Fibroblast of mammary gland (primary cell): ENCODE measurements at regions not wholly inside any gene's neighbourhood (a gene's known extent, or its start where the extent isn't known, plus 50 kb on each side); places are given as distances from the start of the nearest gene placed in this dataset.

Experiments
- DNase-seq: peaks from one replicate; pipeline ENCODE4 v3.0.0-alpha.2; 2010; ENCODE audit warnings: low read depth
- H3K4me3 ChIP-seq: 2 replicates; pipeline ENCODE4 v1.5.1; 2011; ENCODE audit warnings: low read depth, mild to moderate bottlenecking, low read length, moderate library complexity; ENCODE audit not compliant: control insufficient read depth
- TF ChIP-seq, protein P1 (sequence below): conservative IDR thresholded peaks from 2 replicates; pipeline ENCODE4 v1.5.1; 2011; ENCODE audit warnings: low read depth, low read length, inconsistent platforms; ENCODE audit not compliant: control insufficient read depth, insufficient read depth

DNA sequence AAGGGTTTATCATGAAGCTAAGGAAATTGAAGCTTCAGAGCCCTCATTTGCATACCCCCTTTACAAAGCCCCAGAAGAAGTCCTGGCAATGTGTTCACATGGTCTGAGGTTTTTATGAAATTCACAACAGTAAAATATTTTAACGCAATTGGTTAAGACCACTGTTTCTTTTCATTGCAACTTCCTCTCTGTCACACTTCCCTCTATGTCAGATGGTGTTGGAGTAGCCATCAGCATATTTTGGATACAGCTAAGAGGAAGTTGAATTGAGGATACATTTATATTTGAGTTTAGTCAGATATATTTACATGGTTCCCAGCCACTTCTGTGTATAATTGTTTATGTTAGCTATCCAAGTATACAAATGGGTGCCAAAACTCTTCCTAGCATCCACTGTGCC lies 170.0 kb downstream of the TXNL1 start:
- DNase-seq: no peak
- H3K4me3 ChIP-seq: no peak overlapping the region
- TF ChIP-seq, protein P1, sequence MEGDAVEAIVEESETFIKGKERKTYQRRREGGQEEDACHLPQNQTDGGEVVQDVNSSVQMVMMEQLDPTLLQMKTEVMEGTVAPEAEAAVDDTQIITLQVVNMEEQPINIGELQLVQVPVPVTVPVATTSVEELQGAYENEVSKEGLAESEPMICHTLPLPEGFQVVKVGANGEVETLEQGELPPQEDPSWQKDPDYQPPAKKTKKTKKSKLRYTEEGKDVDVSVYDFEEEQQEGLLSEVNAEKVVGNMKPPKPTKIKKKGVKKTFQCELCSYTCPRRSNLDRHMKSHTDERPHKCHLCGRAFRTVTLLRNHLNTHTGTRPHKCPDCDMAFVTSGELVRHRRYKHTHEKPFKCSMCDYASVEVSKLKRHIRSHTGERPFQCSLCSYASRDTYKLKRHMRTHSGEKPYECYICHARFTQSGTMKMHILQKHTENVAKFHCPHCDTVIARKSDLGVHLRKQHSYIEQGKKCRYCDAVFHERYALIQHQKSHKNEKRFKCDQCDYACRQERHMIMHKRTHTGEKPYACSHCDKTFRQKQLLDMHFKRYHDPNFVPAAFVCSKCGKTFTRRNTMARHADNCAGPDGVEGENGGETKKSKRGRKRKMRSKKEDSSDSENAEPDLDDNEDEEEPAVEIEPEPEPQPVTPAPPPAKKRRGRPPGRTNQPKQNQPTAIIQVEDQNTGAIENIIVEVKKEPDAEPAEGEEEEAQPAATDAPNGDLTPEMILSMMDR: no peak

GRCh38 chr18:56462276-56462675 lies 176.1 kb downstream of the TXNL1 start:
- peak; percentile 25 for DNase-seq
- TF ChIP-seq, protein P1: no peak
- no peak overlapping the region for H3K4me3 ChIP-seq

DNA sequence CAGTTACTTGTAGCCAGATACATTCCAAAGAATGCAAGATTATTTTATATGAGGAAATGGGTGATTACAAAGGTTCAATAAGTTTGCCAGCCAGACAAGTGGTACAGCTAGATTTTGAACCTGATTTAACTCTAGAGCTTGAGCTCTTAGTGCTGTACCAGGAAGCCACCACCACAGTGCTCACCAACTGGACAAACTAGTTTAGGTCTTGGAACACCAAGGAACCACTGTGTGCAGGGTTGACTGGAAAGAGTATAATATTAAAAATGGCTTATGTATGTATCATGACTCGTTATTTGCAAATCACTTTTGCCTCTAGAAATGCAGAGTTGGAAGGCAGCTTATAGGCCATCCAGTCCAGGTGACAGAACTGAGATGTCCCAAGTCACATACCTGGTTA lies 177.2 kb downstream of the TXNL1 start:
- no peak for DNase-seq
- H3K4me3 ChIP-seq: no peak overlapping the region
- TF ChIP-seq, protein P1: no peak

GRCh38 chr18:56460581-56460980 lies 177.8 kb downstream of the TXNL1 start:
- DNase-seq: no peak
- TF ChIP-seq, protein P1: no peak
- H3K4me3 ChIP-seq: no peak overlapping the region

- DNase-seq: no peak
- TF ChIP-seq, protein P1: no peak
- H3K4me3 ChIP-seq: no peak overlapping the region
Observed at GRCh38 chr18:56458770-56459712, 179.4 kb downstream of the TXNL1 start.

DNA sequence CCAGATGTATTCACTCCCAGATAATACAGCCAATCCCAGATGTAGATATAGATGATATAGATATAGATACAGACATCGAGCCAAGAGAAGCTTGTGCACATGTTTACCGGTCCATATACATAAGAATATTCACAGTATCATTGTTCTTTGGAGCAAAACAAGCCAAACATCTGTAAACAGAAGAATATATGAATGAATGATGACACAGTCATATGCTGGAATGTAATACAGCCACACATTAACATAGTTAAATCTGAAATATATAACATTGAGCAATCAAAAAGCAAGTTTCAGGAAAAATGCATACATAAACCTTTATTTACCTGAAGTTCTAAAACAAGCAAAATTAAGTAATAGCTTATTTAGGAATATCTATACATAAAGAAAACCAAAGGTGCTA lies 182.5 kb downstream of the TXNL1 start:
- TF ChIP-seq, protein P1: no peak
- no peak for DNase-seq
- H3K4me3 ChIP-seq: no peak overlapping the region
